T-cell (primary cell): ENCODE measurements at regions not wholly inside any gene's neighbourhood (a gene's known extent, or its start where the extent isn't known, plus 50 kb on each side); places are given as distances from the start of the nearest gene placed in this dataset.

Source experiments
- ATAC-seq, 4 experiments: fragments of 200-7000 bp in 3 of 4; fragments of 150-1000 bp in 1 of 4; cut with Tn5 transposase; replicated peaks in 1 of 4; 1 replicate in 3 of 4; 2 replicates in 1 of 4; pipeline ENCODE4 v1.10.0; 2021; ENCODE audit warnings: moderate library complexity in 3 of 4, mild to moderate bottlenecking in 2 of 4, moderate number of reproducible peaks in 1 of 4
- CTCF ChIA-PET, 2 donors: fragments of 300-600 bp; sonication (Branson Sonifier 250); formaldehyde crosslinking; loops; one replicate each; lab custom pipeline; 2022; ENCODE audit warnings: antibody characterized with exemption in 2 of 2; lab: Charles Lee
- POLR2A ChIA-PET, 2 donors: fragments of 300-600 bp; sonication (Branson Sonifier 250); formaldehyde crosslinking; loops; one replicate each; lab custom pipeline; 2022; ENCODE audit warnings: antibody characterized with exemption in 2 of 2; lab: Charles Lee
- DNase-seq, 35 experiments: peaks; one replicate each; pipeline versions ENCODE4 v3.0.0 to v3.0.0-alpha.2; 2013 to 2023
- H3K27ac ChIP-seq: one replicate; pipeline ENCODE4 v1.5.1; 2013; ENCODE audit warnings: low read length
- H3K27me3 ChIP-seq, 2 experiments: replicated peaks in 1 of 2; 1 replicate in 1 of 2; 2 replicates in 1 of 2; pipeline versions ENCODE4 v1.6.1 to v1.7.0; 2013; ENCODE audit warnings: low read length in 1 of 2, mixed read lengths in 1 of 2; ENCODE audit not compliant: control insufficient read depth in 2 of 2, insufficient read depth in 2 of 2; ENCODE audit errors: extremely low read depth in 1 of 2
- H3K36me3 ChIP-seq, 2 donors: 1 replicate in 1 of 2; 2 replicates in 1 of 2; pipeline versions ENCODE4 v1.6.1 to v1.7.0; 2013; ENCODE audit warnings: low read length in 1 of 2; ENCODE audit not compliant: control insufficient read depth in 2 of 2, insufficient read depth in 1 of 2; ENCODE audit errors: extremely low read depth in 1 of 2
- H3K4me1 ChIP-seq, 2 experiments: 1 replicate in 1 of 2; 2 replicates in 1 of 2; pipeline versions ENCODE4 v1.6.1 to v1.7.0; 2013; ENCODE audit warnings: low read length in 2 of 2, mixed read lengths in 1 of 2; ENCODE audit not compliant: insufficient read depth in 2 of 2, control insufficient read depth in 1 of 2; ENCODE audit errors: extremely low read depth in 1 of 2
- H3K4me3 ChIP-seq, 2 donors: 1 replicate in 1 of 2; 2 replicates in 1 of 2; pipeline versions ENCODE4 v1.5.1 to v1.7.0; 2013; ENCODE audit warnings: mild to moderate bottlenecking in 2 of 2, low read length in 1 of 2, moderate library complexity in 1 of 2; ENCODE audit not compliant: control insufficient read depth in 1 of 2; ENCODE audit errors: extremely low read depth in 1 of 2
- H3K9me3 ChIP-seq: 2 replicates; pipeline ENCODE4 v1.7.0; 2013
- H3K27ac Mint-ChIP-seq, 2 donors: one replicate each; pipeline ENCODE4 v1.8.0; 2020 to 2021; ENCODE audit warnings: mild to moderate bottlenecking in 2 of 2, mixed read lengths in 2 of 2
- H3K27me3 Mint-ChIP-seq, 2 donors: one replicate each; pipeline ENCODE4 v1.8.0; 2021 to 2022; ENCODE audit warnings: mixed read lengths in 2 of 2
- H3K36me3 Mint-ChIP-seq: one replicate; pipeline ENCODE4 v1.8.0; 2021; ENCODE audit warnings: mixed read lengths
- H3K4me1 Mint-ChIP-seq, 3 donors: one replicate each; pipeline ENCODE4 v1.8.0; 2020 to 2022; ENCODE audit warnings: mixed read lengths in 3 of 3, mild to moderate bottlenecking in 1 of 3
- H3K4me3 Mint-ChIP-seq, 3 donors: one replicate each; pipeline ENCODE4 v1.8.0; 2020 to 2022; ENCODE audit warnings: mild to moderate bottlenecking in 3 of 3, mixed read lengths in 3 of 3, moderate library complexity in 3 of 3
- H3K9me3 Mint-ChIP-seq, 3 donors: one replicate each; pipeline ENCODE4 v1.8.0; 2020 to 2022; ENCODE audit warnings: mixed read lengths in 3 of 3
- WGBS: methylation state at CpG from one replicate; pipeline ENCODE4 v1.1.5; 2013; ENCODE audit warnings: missing lambda C conversion rate; ENCODE audit not compliant: insufficient coverage; 5-methylcytosine and 5-hydroxymethylcytosine counted together

GRCh38 chr13:99808786-99809185 is 162.8 kb downstream of the ZIC5 start:
- no peaks in the 10 kb centered on the region for H3K36me3 ChIP-seq
- no peaks in the 10 kb centered on the region for H3K9me3 ChIP-seq
- H3K9me3 Mint-ChIP-seq = no peaks in the 10 kb centered on the region
- no peaks in the 10 kb centered on the region for H3K4me1 ChIP-seq
- DNase-seq (no peak), ATAC-seq (no peak)
- H3K4me3 Mint-ChIP-seq = no peak overlapping the region
- POLR2A ChIA-PET = no interaction called here
- no peak overlapping the region for H3K27ac Mint-ChIP-seq
- H3K4me1 Mint-ChIP-seq = peaks cover 0 to 1% (median 0%) of the 10 kb centered on the region in 3 donors
- H3K36me3 Mint-ChIP-seq = peaks cover 22% of the 10 kb centered on the region
- no peak overlapping the region for H3K4me3 ChIP-seq
- no peak overlapping the region for H3K27ac ChIP-seq
- no peaks in the 10 kb centered on the region for H3K27me3 ChIP-seq
- CTCF ChIA-PET = no interaction called here
- H3K27me3 Mint-ChIP-seq = no peaks in the 10 kb centered on the region
- no CpG with 5 or more reads among the region's 1 CpG for WGBS

GRCh38 chr13:99806671-99807070 is 164.9 kb downstream of the ZIC5 start:
- ChIA-PET CTCF (no interaction called here), POLR2A (no interaction called here)
- H3K9me3 Mint-ChIP-seq = no peaks in the 10 kb centered on the region
- no peak overlapping the region for H3K27ac Mint-ChIP-seq
- ATAC-seq (no peak), DNase-seq (no peak)
- H3K27ac ChIP-seq = no peak overlapping the region
- H3K36me3 Mint-ChIP-seq = peaks cover 31% of the 10 kb centered on the region
- no peaks in the 10 kb centered on the region for H3K9me3 ChIP-seq
- no peak overlapping the region for H3K4me3 ChIP-seq
- H3K4me1 Mint-ChIP-seq = peaks cover 0 to 1% (median 0%) of the 10 kb centered on the region in 3 donors
- H3K4me3 Mint-ChIP-seq = no peak overlapping the region
- H3K27me3 Mint-ChIP-seq = no peaks in the 10 kb centered on the region
- WGBS = 69% methylated on average over 2 of the region's 4 CpGs
- no peaks in the 10 kb centered on the region for H3K4me1 ChIP-seq
- H3K36me3 ChIP-seq = no peaks in the 10 kb centered on the region
- H3K27me3 ChIP-seq = no peaks in the 10 kb centered on the region

- no peaks in the 10 kb centered on the region for H3K27me3 ChIP-seq
- Mint-ChIP-seq H3K9me3 (no peaks in the 10 kb centered on the region), H3K27ac (no peak overlapping the region), H3K27me3 (no peaks in the 10 kb centered on the region), H3K4me3 (no peak overlapping the region), H3K36me3 (peaks cover 31% of the 10 kb centered on the region), H3K4me1 (peaks cover 0 to 1% (median 0%) of the 10 kb centered on the region in 3 donors)
- DNase-seq (no peak), ATAC-seq (no peak)
- POLR2A ChIA-PET = no interaction called here
- H3K9me3 ChIP-seq = no peaks in the 10 kb centered on the region
- CTCF ChIA-PET = no interaction called here
- no peak overlapping the region for H3K27ac ChIP-seq
- H3K36me3 ChIP-seq = no peaks in the 10 kb centered on the region
- no peak overlapping the region for H3K4me3 ChIP-seq
- no CpG with 5 or more reads among the region's 7 CpGs for WGBS
- no peaks in the 10 kb centered on the region for H3K4me1 ChIP-seq
Observed at GRCh38 chr13:99805361-99805760, 166.2 kb downstream of the ZIC5 start.

- Mint-ChIP-seq H3K4me1 (peaks cover 0 to 1% (median 0%) of the 10 kb centered on the region in 3 donors), H3K27me3 (no peaks in the 10 kb centered on the region), H3K9me3 (peaks cover 0 to 4% (median 0%) of the 10 kb centered on the region in 3 donors), H3K36me3 (peaks cover 35% of the 10 kb centered on the region), H3K27ac (no peak overlapping the region), H3K4me3 (no peak overlapping the region)
- no peaks in the 10 kb centered on the region for H3K36me3 ChIP-seq
- DNase-seq (no peak), ATAC-seq (no peak)
- POLR2A ChIA-PET = no interaction called here
- H3K4me3 ChIP-seq = no peak overlapping the region
- WGBS = no CpG with 5 or more reads among the region's 3 CpGs
- H3K27ac ChIP-seq = no peak overlapping the region
- CTCF ChIA-PET = no interaction called here
- no peaks in the 10 kb centered on the region for H3K4me1 ChIP-seq
- H3K27me3 ChIP-seq = no peaks in the 10 kb centered on the region
- H3K9me3 ChIP-seq = no peaks in the 10 kb centered on the region
Observed at GRCh38 chr13:99803141-99803540, 168.4 kb downstream of the ZIC5 start.

GRCh38 chr13:99802416-99802815 is 169.2 kb downstream of the ZIC5 start:
- no peak overlapping the region for H3K4me3 Mint-ChIP-seq
- POLR2A ChIA-PET = interaction anchor here in 1 of 2 donors (0.6 kb wide), 1 partner anchor 54 kb away, joined by 5 read pairs; no protein-coding TSS in a partner anchor
- no peaks in the 10 kb centered on the region for H3K27me3 Mint-ChIP-seq

GRCh38 chr13:99800951-99801350 is 170.6 kb downstream of the ZIC5 start:
- H3K27ac ChIP-seq = no peak overlapping the region
- H3K27me3 ChIP-seq = no peaks in the 10 kb centered on the region
- no peak for ATAC-seq
- H3K4me1 ChIP-seq = no peaks in the 10 kb centered on the region
- CTCF ChIA-PET = interaction anchor here in 1 of 2 donors (0.5 kb wide), 1 partner anchor 114 kb away, joined by 5 read pairs; no protein-coding TSS in a partner anchor
- H3K9me3 Mint-ChIP-seq = peaks cover 0 to 4% (median 2%) of the 10 kb centered on the region in 3 donors
- no peak overlapping the region for H3K27ac Mint-ChIP-seq
- H3K4me3 Mint-ChIP-seq = no peak overlapping the region
- peaks cover 0 to 1% (median 0%) of the 10 kb centered on the region in 3 donors for H3K4me1 Mint-ChIP-seq
- H3K27me3 Mint-ChIP-seq = no peaks in the 10 kb centered on the region
- no peak for DNase-seq
- no peak overlapping the region for H3K4me3 ChIP-seq
- 100% methylated on average over 2 of the region's 4 CpGs for WGBS
- POLR2A ChIA-PET = no interaction called here
- H3K9me3 ChIP-seq = no peaks in the 10 kb centered on the region
- H3K36me3 ChIP-seq = no peaks in the 10 kb centered on the region
- peaks cover 25% of the 10 kb centered on the region for H3K36me3 Mint-ChIP-seq

More at GRCh38 chr13:99802416-99802815, 169.2 kb downstream of the ZIC5 start:
- Histone ChIP-seq H3K4me3 (no peak overlapping the region), H3K27me3 (no peaks in the 10 kb centered on the region), H3K4me1 (no peaks in the 10 kb centered on the region), H3K27ac (no peak overlapping the region), H3K9me3 (no peaks in the 10 kb centered on the region), H3K36me3 (no peaks in the 10 kb centered on the region)
- peaks cover 0 to 4% (median 0%) of the 10 kb centered on the region in 3 donors for H3K9me3 Mint-ChIP-seq
- peaks cover 33% of the 10 kb centered on the region for H3K36me3 Mint-ChIP-seq
- DNase-seq (no peak), ATAC-seq (no peak)
- H3K4me1 Mint-ChIP-seq = peaks cover 0 to 1% (median 0%) of the 10 kb centered on the region in 3 donors
- no peak overlapping the region for H3K27ac Mint-ChIP-seq
- CTCF ChIA-PET = no interaction called here

- Histone ChIP-seq H3K4me3 (no peak overlapping the region), H3K4me1 (no peaks in the 10 kb centered on the region), H3K27ac (no peak overlapping the region), H3K27me3 (no peaks in the 10 kb centered on the region), H3K9me3 (no peaks in the 10 kb centered on the region), H3K36me3 (no peaks in the 10 kb centered on the region)
- ATAC-seq (no peak), DNase-seq (no peak)
- Mint-ChIP-seq H3K9me3 (peaks cover 0 to 4% (median 2%) of the 10 kb centered on the region in 3 donors), H3K4me1 (peaks cover 0 to 1% (median 0%) of the 10 kb centered on the region in 3 donors), H3K27me3 (no peaks in the 10 kb centered on the region), H3K4me3 (no peak overlapping the region), H3K36me3 (peaks cover 24% of the 10 kb centered on the region), H3K27ac (no peak overlapping the region)
- WGBS = no CpG with 5 or more reads among the region's 3 CpGs
- ChIA-PET POLR2A (no interaction called here), CTCF (no interaction called here)
Observed at GRCh38 chr13:99800011-99800410, 171.6 kb downstream of the ZIC5 start.
